Uterus (tissue), 3 donors: ENCODE measurements at regions not wholly inside any gene's neighbourhood (a gene's known extent, or its start where the extent isn't known, plus 50 kb on each side); places are given as distances from the start of the nearest gene placed in this dataset.

Source experiments
- DNase-seq, 2 donors: peaks; one replicate each; pipeline ENCODE4 v3.0.0-alpha.2; 2019 to 2020
- H3K27ac ChIP-seq, 2 donors: fragments of 200-600 bp; sonication (generic); 1 replicate in 1 of 2; 2 replicates in 1 of 2; pipeline ENCODE4 v1.5.1; 2016 to 2018
- H3K27me3 ChIP-seq, 2 donors: fragments of 200-600 bp; sonication (generic); one replicate each; pipeline ENCODE4 v1.5.1; 2018 to 2019; ENCODE audit warnings: control low read depth in 1 of 2
- H3K36me3 ChIP-seq, 2 donors: fragments of 200-600 bp; sonication (generic); one replicate each; pipeline ENCODE4 v1.5.1; 2019; ENCODE audit warnings: control low read depth in 1 of 2
- H3K4me1 ChIP-seq, 2 donors: fragments of 200-600 bp; sonication (generic); one replicate each; pipeline ENCODE4 v1.5.1; 2018 to 2019; ENCODE audit warnings: control low read depth in 1 of 2
- H3K4me3 ChIP-seq, 2 donors: fragments of 200-600 bp; sonication (generic); 1 replicate in 1 of 2; 2 replicates in 1 of 2; pipeline ENCODE4 v1.5.1; 2018 to 2019; ENCODE audit warnings: mild to moderate bottlenecking in 1 of 2
- H3K9me3 ChIP-seq, 2 donors: fragments of 200-600 bp; sonication (generic); one replicate each; pipeline ENCODE4 v1.5.1; 2019; ENCODE audit warnings: control low read depth in 1 of 2
- CTCF ChIP-seq, 4 experiments: fragments of 200-600 bp in 2 of 4; fragments of 450-650 bp in 2 of 4; sonication (generic) in 2 of 4; IDR thresholded peaks; one replicate each; pipeline ENCODE4 v1.5.1; 2016 to 2019; ENCODE audit warnings: antibody characterized with exemption in 4 of 4, mild to moderate bottlenecking in 2 of 4, moderate library complexity in 1 of 4
- POLR2A ChIP-seq, 2 donors: fragments of 450-650 bp; IDR thresholded peaks; one replicate each; pipeline ENCODE4 v1.6.1; 2016; ENCODE audit warnings: antibody characterized with exemption in 2 of 2, mild to moderate bottlenecking in 1 of 2, moderate library complexity in 1 of 2
- intact Hi-C: fragments of 100-400 bp; cut with DNase I; formaldehyde crosslinking; loops from one replicate; pipeline ENCODE4 v1.15.1; 2023; ENCODE audit warnings: low total_unique reads
- donor health status: DM: yes; HTN: yes; CAD: no.

GRCh38 chr3:163939926-163940325, 1138.4 kb downstream of the SI start:
- Histone ChIP-seq H3K4me3 (no peak overlapping the region), H3K4me1 (no peaks in the 10 kb centered on the region), H3K27me3 (no peaks in the 10 kb centered on the region), H3K36me3 (no peaks in the 10 kb centered on the region), H3K27ac (no peak overlapping the region), H3K9me3 (no peaks in the 10 kb centered on the region)
- intact Hi-C loops, result no loop called here
- DNase-seq, result no peak
- no peak for TF ChIP-seq CTCF (IDR thresholded peaks at IDR 0.05)
- no peak for TF ChIP-seq POLR2A (IDR thresholded peaks at IDR 0.05)

DNA sequence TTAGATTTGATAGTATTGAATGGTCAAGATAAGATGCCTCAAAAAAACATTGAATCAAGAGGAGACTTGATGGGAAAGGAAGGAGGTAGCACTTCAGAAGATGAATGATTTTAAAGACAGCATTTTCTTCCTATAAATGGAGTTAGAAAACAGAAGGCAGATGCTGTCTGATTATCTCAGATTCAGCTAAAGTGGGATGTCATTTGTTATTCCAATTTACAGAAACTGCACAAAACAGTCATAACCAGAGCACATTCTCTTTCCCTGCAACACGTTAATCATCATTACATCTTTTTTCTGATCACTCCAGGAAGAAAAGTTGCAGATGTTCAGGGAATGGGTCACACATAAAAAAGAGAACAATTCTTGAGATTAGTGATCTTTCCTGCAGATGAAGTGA, 1141.8 kb downstream of the SI start:
- intact Hi-C loops, result no loop called here
- TF ChIP-seq POLR2A (IDR thresholded peaks at IDR 0.05) (no peak), CTCF (IDR thresholded peaks at IDR 0.05) (no peak)
- Histone ChIP-seq H3K4me3 (no peak overlapping the region), H3K27me3 (no peaks in the 10 kb centered on the region), H3K4me1 (no peaks in the 10 kb centered on the region), H3K27ac (no peak overlapping the region), H3K36me3 (no peaks in the 10 kb centered on the region), H3K9me3 (no peaks in the 10 kb centered on the region)
- DNase-seq, result no peak

DNA sequence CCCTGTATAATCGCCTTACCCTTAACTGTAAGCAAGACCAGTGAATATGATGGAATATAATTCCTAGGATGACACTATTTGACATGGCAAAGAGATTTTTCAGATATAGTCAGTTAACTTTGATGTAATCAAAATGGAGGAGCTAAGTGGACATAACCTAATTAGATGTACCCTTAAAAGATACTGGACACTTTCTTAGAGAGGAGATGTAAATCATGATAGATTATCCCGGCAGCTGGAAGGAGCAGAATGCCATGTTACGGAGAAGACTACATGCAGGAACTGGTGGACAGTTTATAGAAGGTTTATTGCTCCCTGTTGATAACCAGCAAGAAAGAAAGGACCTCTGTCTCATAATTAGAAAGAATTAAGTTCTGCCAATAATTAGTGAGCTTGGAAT, 1142.9 kb downstream of the SI start:
- TF ChIP-seq POLR2A (IDR thresholded peaks at IDR 0.05), result no peak
- TF ChIP-seq CTCF (IDR thresholded peaks at IDR 0.05), result no peak
- no peaks in the 10 kb centered on the region for H3K27me3 ChIP-seq
- H3K27ac ChIP-seq, result no peak overlapping the region
- intact Hi-C loops, result no loop called here
- H3K9me3 ChIP-seq, result no peaks in the 10 kb centered on the region
- no peaks in the 10 kb centered on the region for H3K36me3 ChIP-seq
- no peak overlapping the region for H3K4me3 ChIP-seq
- H3K4me1 ChIP-seq, result no peaks in the 10 kb centered on the region
- DNase-seq, result no peak

DNA sequence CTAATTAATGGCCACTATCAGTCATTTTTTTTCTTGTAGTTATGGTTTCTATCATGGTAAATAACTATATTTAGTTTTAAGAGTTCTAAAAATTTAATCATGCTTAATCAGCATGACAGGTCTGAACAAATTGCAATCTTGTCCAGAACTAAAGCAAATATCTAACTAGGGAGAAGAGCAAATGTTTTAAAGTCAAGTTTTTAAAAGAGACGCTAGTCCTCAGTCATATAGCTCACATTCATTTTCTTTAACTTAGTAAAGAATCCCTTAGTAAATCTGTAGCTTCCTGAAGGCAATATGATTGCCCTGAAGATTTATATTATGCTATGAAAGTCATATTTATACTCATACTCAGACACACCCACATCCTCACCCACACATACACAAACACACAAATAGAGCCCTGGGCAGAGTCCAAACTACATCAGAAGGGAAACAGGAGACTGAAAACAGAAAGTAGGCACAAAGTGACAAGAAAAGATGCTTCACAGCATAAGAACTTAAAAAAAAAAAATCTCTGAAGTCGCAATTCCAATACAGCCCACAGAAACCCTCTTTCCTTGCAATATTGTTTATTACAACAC, 1149.1 kb downstream of the SI start:
- no peak overlapping the region for H3K27ac ChIP-seq
- TF ChIP-seq POLR2A (IDR thresholded peaks at IDR 0.05), result no peak
- TF ChIP-seq CTCF (IDR thresholded peaks at IDR 0.05), result no peak
- H3K27me3 ChIP-seq, result no peaks in the 10 kb centered on the region
- H3K4me1 ChIP-seq, result no peaks in the 10 kb centered on the region
- intact Hi-C loops, result no loop called here
- H3K4me3 ChIP-seq, result no peak overlapping the region
- H3K36me3 ChIP-seq, result no peaks in the 10 kb centered on the region
- DNase-seq, result no peak
- H3K9me3 ChIP-seq, result no peaks in the 10 kb centered on the region

DNA sequence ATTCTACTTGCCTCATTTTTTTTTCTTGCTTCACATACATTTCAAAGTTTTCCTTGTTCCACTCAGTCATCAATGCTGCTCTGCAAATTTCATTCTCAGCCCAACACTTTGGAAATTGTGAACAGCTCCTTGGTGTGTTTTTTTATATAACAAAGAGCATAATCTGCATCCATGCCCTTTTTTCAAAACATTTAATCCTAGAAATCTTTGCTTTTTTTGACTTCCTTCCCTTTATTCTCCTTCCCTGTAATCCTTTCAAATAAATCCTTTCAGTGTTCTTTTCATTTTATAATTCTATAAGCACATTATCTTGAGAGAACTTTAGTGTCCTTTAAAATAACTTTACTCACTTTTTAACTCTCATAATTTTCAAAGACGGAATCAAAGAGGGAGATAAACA, 1150.8 kb downstream of the SI start:
- TF ChIP-seq CTCF (IDR thresholded peaks at IDR 0.05), result no peak
- no peak for TF ChIP-seq POLR2A (IDR thresholded peaks at IDR 0.05)
- Histone ChIP-seq H3K4me1 (no peaks in the 10 kb centered on the region), H3K36me3 (no peaks in the 10 kb centered on the region), H3K27me3 (no peaks in the 10 kb centered on the region), H3K9me3 (no peaks in the 10 kb centered on the region), H3K27ac (no peak overlapping the region), H3K4me3 (no peak overlapping the region)
- intact Hi-C loops, result no loop called here
- no peak for DNase-seq
